Amniotic epithelial cell (primary cell): ENCODE measurements at regions not wholly inside any gene's neighbourhood (a gene's known extent, or its start where the extent isn't known, plus 50 kb on each side); places are given as distances from the start of the nearest gene placed in this dataset.
"Not testable (repeated sequence)": the region's sequence is repeated elsewhere in the genome, so short reads cannot be mapped to it uniquely, and the experiment has no call there.

Experiments used
- DNase-seq: peaks from one replicate; pipeline ENCODE4 v3.0.0-alpha.2; 2010; ENCODE audit warnings: low read depth

GRCh38 chr22:27597703-27598444 lies 203.7 kb downstream of the MN1 start:
- DNase-seq, result peak; percentile 41

- no peak for DNase-seq
Measured at GRCh38 chr22:27598792-27599191, 202.8 kb downstream of the MN1 start.

DNA sequence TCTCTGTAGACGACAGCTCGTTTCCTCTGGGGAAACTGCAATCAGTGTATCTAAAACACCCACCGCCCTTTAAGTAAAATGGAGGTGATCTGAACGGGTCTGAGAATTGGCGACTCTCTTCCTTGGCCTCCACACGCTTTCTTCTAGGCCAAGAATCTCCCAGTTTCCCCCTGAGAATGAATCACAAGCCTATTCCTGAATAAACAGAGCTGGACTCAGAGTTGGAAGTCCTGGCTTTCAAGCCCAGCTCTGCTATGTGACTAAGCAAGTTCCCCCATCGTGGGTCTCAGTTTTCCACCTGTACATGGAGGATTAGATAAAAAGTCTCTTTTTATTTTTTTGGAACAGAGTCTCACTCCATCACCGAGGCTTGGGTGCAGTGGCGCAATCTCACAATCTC lies 200.4 kb downstream of the MN1 start:
- no peak for DNase-seq

DNA sequence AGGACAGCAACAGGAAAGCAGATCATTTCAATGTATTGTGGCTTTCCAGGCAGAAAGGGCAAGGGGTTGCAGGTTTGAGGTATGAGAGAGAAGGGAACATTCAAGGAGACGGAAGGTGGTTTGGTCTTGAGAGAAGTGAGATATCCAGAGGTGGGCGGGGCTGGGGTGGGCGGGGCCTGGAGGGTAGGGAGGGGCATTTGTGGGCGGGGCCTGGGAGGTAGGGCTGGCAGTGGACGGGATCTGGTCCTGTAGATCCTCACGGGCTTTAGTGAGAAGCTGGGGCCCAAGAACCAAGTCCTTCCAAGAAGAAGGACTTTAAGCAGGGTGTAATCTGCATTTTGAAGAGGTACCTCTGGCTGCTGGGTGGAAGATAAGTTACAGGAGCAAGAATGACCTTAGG lies 199.2 kb downstream of the MN1 start:
- no peak for DNase-seq

- DNase-seq, result no peak
Measured at GRCh38 chr22:27603111-27603799, 198.3 kb downstream of the MN1 start.

DNA sequence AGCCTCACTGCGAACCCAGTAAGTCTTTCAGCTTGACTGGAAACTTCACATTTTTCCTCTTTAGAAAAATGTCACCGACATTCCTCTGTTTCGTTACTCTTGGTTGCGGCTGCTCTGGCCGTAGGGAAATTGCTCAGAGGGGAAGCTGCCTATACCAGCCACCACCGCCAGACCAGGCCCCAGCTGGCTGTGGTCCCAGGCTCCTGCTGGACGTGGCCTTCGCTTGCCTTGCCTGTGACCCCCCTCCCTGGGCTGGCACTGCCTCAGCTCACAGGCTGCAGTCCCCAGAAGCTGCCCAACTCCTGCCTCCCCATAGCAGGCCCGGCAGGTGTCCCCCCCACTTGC lies 197.8 kb downstream of the MN1 start:
- DNase-seq, result no peak

GRCh38 chr22:27605390-27605789 lies 196.2 kb downstream of the MN1 start:
- DNase-seq, result no peak

DNA sequence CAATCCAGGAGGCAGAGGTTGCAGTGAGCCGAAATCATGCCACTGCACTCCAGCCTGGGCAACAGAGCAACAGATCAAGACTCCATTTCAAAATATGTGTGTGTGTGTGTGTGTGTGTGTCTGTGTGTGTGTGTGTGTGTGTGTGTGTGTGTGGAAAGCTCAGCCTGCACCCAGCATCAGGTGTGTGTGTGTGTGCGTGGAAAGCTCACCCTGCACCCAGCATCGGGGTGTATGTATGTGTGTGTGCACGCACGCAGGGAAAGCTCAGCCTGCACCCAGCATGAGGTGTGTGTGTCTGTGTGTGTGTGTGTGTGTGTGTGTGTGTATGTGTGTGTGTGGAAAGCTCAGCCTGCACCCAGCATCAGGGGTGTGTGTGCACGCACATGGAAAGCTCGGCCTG lies 193.8 kb downstream of the MN1 start:
- not testable (repeated sequence) for DNase-seq

GRCh38 chr22:27609451-27609888 lies 192.1 kb downstream of the MN1 start:
- no peak for DNase-seq

- not testable (repeated sequence) for DNase-seq
Measured at GRCh38 chr22:27610164-27610563, 191.4 kb downstream of the MN1 start.

DNA sequence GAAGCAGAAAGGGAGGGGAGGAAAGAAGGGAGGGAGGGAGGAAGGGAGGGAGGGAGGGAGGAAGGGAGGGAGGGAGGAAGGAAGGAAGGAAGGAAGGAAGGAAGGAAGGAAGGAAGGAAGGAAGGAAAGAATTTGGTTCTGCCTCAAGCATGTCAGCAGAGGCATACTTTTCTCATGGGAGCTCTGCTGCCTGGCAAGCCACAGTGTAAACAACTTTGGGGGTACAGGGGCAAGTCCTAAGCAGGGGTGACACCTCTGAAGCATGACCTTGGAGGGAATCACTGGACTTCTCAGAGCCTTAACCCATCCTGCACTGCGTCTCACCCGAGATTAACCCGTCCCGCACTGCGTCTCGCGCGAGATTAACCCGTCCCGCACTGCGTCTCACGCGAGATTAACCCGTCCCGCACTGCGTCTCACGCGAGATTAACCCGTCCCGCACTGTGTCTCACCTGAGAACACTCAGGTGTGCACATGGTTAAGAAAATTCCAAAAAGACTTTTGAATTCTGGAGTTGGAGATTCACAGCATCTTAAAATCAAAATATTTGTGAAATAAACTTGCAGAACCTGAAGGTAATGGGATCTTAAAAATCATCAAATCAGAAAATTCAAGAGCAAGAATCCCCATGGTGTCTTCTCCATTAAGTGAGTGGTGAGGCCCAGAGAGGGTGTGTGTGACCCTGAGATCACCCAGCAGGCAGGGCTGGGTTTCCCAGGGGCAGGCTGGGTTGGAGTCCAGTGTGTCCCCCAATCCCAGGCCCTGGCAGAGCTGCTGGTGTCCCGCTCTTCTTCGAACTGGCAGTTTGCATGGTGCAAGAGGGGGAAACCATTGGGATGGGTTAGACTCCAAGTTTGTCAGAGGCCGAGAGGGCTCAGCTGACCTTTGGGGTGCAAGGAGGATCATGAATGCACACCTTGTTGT lies 190.4 kb downstream of the MN1 start:
- DNase-seq, result no peak

DNA sequence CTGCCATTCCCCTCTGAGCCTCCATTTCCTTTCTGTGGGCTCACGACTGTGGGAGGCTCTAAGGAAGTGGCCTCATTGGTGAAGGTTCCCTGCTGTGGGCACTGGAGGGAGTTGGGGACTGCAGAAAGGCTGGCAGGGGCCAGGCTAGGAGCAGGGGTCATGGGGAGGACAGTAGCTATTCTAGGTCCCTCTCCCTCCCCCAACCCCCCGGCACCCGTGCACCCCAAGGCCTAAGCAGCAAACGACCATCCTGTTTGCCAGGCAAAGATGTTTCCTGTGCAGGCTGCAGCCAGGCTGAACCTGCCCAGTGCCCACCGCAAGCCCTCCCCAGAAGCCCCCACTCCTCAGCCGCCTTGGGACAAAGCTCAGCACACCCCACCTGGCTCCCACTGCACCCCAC lies 189.4 kb downstream of the MN1 start:
- DNase-seq, result no peak

- no peak for DNase-seq
Measured at GRCh38 chr22:27613099-27614005, 188.2 kb downstream of the MN1 start.

- no peak for DNase-seq
Measured at GRCh38 chr22:27614006-27614649, 187.4 kb downstream of the MN1 start.

DNA sequence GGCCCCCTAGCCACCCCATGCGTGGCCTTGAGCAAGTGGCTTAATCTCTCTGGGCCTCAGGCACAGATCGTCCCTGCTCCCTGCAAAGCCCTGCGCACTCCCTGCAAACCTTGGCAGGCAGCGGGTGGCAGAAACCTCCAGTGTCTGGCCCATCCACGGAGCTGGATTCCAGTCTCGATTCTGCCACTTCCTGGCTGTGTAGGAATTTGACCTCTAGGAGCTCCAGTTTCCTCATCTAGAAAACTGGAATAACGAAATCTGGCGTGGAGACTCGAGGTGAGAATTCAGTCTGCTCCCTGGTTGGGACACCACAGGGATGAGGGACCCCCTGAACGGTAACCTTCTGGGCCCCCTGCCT lies 186.9 kb downstream of the MN1 start:
- DNase-seq, result no peak

- no peak for DNase-seq
Measured at GRCh38 chr22:27615408-27615807, 186.1 kb downstream of the MN1 start.

DNA sequence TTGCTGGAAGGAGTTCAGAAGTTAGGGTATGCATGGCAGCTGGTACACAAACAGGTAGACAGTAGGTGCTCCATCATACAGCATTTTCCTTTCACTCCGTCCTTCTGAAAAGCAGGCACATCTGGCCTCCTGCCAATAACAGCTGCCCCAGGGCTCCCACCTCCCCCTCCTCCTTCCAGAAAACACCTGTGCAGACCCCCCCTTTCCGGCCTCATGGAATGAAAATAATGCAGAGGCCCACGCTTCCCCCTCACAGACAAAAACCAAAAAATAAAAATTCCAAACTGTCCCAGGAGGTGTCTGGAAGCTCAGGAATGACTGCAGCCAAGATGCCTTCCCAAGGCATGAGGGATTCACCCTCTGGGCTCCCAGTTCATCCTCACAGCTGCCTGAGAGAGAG lies 185.5 kb downstream of the MN1 start:
- DNase-seq, result no peak

DNA sequence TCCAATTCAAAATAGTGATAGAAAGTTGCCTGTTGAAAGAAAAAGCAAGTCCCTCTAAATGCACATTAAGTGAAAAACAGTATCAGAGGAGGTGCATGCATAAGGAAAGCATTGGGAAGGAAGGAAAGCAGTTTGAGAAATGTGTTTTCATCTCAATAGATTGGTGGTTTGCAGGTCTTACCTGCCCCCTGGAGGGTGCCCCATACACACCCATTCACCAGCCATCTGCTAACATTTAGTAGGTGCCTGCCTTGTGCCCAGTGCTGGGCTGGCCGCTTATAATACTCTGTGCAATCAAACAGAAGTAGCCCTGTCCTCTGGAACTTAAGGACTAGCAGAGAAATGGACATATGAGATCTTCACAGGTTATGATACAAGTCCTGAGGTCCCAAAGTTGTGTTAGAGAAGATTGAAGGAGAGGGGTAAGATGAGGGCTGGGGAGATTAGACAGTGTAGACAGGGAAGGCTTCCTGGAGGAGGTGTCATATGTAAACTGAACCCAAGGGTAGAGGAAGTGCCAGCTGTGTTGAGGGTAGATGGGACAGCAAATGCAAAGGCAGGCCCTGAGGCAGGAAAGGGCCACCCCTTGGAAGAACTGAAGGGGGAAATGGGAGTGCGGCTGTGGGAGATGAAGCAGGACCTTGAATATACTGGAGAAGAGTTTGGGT lies 184.2 kb downstream of the MN1 start:
- no peak for DNase-seq

GRCh38 chr22:27620367-27621154 lies 181.0 kb downstream of the MN1 start:
- no peak for DNase-seq
